H9 (cell line): ENCODE measurements at regions not wholly inside any gene's neighbourhood (a gene's known extent, or its start where the extent isn't known, plus 50 kb on each side); places are given as distances from the start of the nearest gene placed in this dataset.

ENCODE experiments used
- DNase-seq: peaks from one replicate; pipeline ENCODE4 v3.0.0-alpha.2; 2017
- H2AFZ ChIP-seq: one replicate; pipeline ENCODE4 v1.6.1; 2013; ENCODE audit warnings: mild to moderate bottlenecking, low read length, control low read depth, moderate library complexity
- H2AK5ac ChIP-seq: 2 replicates; pipeline ENCODE4 v1.6.1; 2013; ENCODE audit warnings: low read length, control low read depth, mixed read lengths; ENCODE audit not compliant: insufficient read length
- H2BK120ac ChIP-seq: one replicate; pipeline ENCODE4 v1.6.1; 2013; ENCODE audit warnings: low read depth, mild to moderate bottlenecking, low read length, control low read depth, inconsistent platforms; ENCODE audit not compliant: poor library complexity, severe bottlenecking
- H2BK12ac ChIP-seq: 2 replicates; pipeline ENCODE4 v1.6.1; 2013; ENCODE audit warnings: low read length, control low read depth, mixed read lengths, low read depth; ENCODE audit not compliant: insufficient read length
- H2BK15ac ChIP-seq: 2 replicates; pipeline ENCODE4 v1.6.1; 2013; ENCODE audit warnings: low read depth, low read length, control low read depth
- H2BK20ac ChIP-seq: one replicate; pipeline ENCODE4 v1.6.1; 2013; ENCODE audit warnings: low read depth, mild to moderate bottlenecking, low read length, control low read depth, inconsistent platforms; ENCODE audit not compliant: poor library complexity, severe bottlenecking
- H2BK5ac ChIP-seq: 2 replicates; pipeline ENCODE4 v1.6.1; 2013; ENCODE audit warnings: low read length, control low read depth, mixed read lengths; ENCODE audit not compliant: insufficient read length
- H3K14ac ChIP-seq: 2 replicates; pipeline ENCODE4 v1.6.1; 2013; ENCODE audit warnings: low read length, control low read depth; ENCODE audit not compliant: insufficient read depth
- H3K18ac ChIP-seq: 2 replicates; pipeline ENCODE4 v1.6.1; 2013; ENCODE audit warnings: low read depth, mild to moderate bottlenecking, mixed read lengths, low read length, control low read depth; ENCODE audit not compliant: insufficient read length
- H3K23ac ChIP-seq: 2 replicates; pipeline ENCODE4 v1.6.1; 2013; ENCODE audit warnings: low read length, control low read depth, mixed read lengths, low read depth; ENCODE audit not compliant: insufficient read length
- H3K23me2 ChIP-seq: 2 replicates; pipeline ENCODE4 v1.6.1; 2013; ENCODE audit warnings: low read depth, mild to moderate bottlenecking, mixed read lengths, low read length, control low read depth; ENCODE audit not compliant: insufficient read length, poor library complexity, severe bottlenecking
- H3K27ac ChIP-seq: 2 replicates; pipeline ENCODE4 v1.5.1; 2013; ENCODE audit warnings: low read length, control low read depth, mixed read lengths, low read depth; ENCODE audit not compliant: insufficient read length
- H3K27me3 ChIP-seq: 2 replicates; pipeline ENCODE4 v1.6.1; 2013; ENCODE audit warnings: low read length, control low read depth, inconsistent platforms; ENCODE audit not compliant: insufficient read depth
- H3K4ac ChIP-seq: 2 replicates; pipeline ENCODE4 v1.6.1; 2013; ENCODE audit warnings: low read depth, mild to moderate bottlenecking, control low read depth, inconsistent platforms, low read length, moderate library complexity
- H3K4me1 ChIP-seq: 2 replicates; pipeline ENCODE4 v1.6.1; 2013; ENCODE audit warnings: low read length, control low read depth, inconsistent platforms; ENCODE audit not compliant: insufficient read depth
- H3K4me2 ChIP-seq: 2 replicates; pipeline ENCODE4 v1.6.1; 2013; ENCODE audit warnings: low read length, control low read depth, mixed read lengths; ENCODE audit not compliant: insufficient read length, insufficient read depth
- H3K56ac ChIP-seq: 2 replicates; pipeline ENCODE4 v1.6.1; 2013; ENCODE audit warnings: low read depth, mild to moderate bottlenecking, mixed read lengths, low read length, control low read depth; ENCODE audit not compliant: insufficient read length
- H3K79me1 ChIP-seq: 2 replicates; pipeline ENCODE4 v1.6.1; 2013; ENCODE audit warnings: low read depth, mild to moderate bottlenecking, moderate library complexity, low read length, control low read depth, inconsistent platforms; ENCODE audit not compliant: insufficient read depth, poor library complexity, severe bottlenecking
- H3K79me2 ChIP-seq: 2 replicates; pipeline ENCODE4 v1.6.1; 2013; ENCODE audit warnings: low read length, control low read depth, inconsistent platforms; ENCODE audit not compliant: insufficient read depth
- H3K9ac ChIP-seq: 2 replicates; pipeline ENCODE4 v1.6.1; 2013; ENCODE audit warnings: low read length, control low read depth, mixed read lengths; ENCODE audit not compliant: insufficient read length; ENCODE audit errors: extremely low read depth
- H3K9me3 ChIP-seq: one replicate; pipeline ENCODE4 v1.6.1; 2013; ENCODE audit warnings: low read depth, low read length, inconsistent platforms; ENCODE audit not compliant: control insufficient read depth
- H3T11ph ChIP-seq: one replicate; pipeline ENCODE4 v1.6.1; 2013; ENCODE audit warnings: mild to moderate bottlenecking, low read length, control low read depth, inconsistent platforms
- H4K20me1 ChIP-seq: one replicate; pipeline ENCODE4 v1.6.1; 2013; ENCODE audit not compliant: control insufficient read depth, insufficient read length, insufficient read depth
- H4K5ac ChIP-seq: 2 replicates; pipeline ENCODE4 v1.6.1; 2013; ENCODE audit warnings: low read depth, mild to moderate bottlenecking, mixed read lengths, low read length, control low read depth; ENCODE audit not compliant: insufficient read length
- H4K8ac ChIP-seq: replicated peaks from 2 replicates; pipeline ENCODE4 v1.6.1; 2013; ENCODE audit warnings: low read length, control low read depth, mixed read lengths, low read depth; ENCODE audit not compliant: insufficient read length
- H4K91ac ChIP-seq: 2 replicates; pipeline ENCODE4 v1.6.1; 2013; ENCODE audit warnings: low read depth, mild to moderate bottlenecking, moderate library complexity, mixed read lengths, low read length, control low read depth; ENCODE audit not compliant: insufficient read length
- H3K27ac Mint-ChIP-seq, 3 experiments: 2 replicates in 2 of 3; 3 replicates in 1 of 3; pipeline ENCODE4 v1.8.0; 2020 to 2021; ENCODE audit warnings: mixed read lengths in 3 of 3, mild to moderate bottlenecking in 1 of 3, moderate library complexity in 1 of 3
- H3K27me3 Mint-ChIP-seq: 2 replicates; pipeline ENCODE4 v1.8.0; 2021; ENCODE audit warnings: low read depth, mild to moderate bottlenecking, moderate library complexity, mixed read lengths
- H3K36me3 Mint-ChIP-seq, 3 experiments: 2 replicates in 2 of 3; 3 replicates in 1 of 3; pipeline ENCODE4 v1.8.0; 2020 to 2021; ENCODE audit warnings: low read depth in 3 of 3, mixed read lengths in 3 of 3; ENCODE audit not compliant: insufficient read depth in 1 of 3
- H3K4me1 Mint-ChIP-seq, 2 experiments: 2 replicates each; pipeline ENCODE4 v1.8.0; 2020; ENCODE audit warnings: mixed read lengths in 2 of 2
- H3K4me3 Mint-ChIP-seq, 2 experiments: 2 replicates in 1 of 2; 3 replicates in 1 of 2; pipeline ENCODE4 v1.8.0; 2020 to 2021; ENCODE audit warnings: mild to moderate bottlenecking in 2 of 2, mixed read lengths in 2 of 2, moderate library complexity in 1 of 2
- H3K9me3 Mint-ChIP-seq, 2 experiments: 2 replicates in 1 of 2; 3 replicates in 1 of 2; pipeline ENCODE4 v1.8.0; 2020; ENCODE audit warnings: mild to moderate bottlenecking in 2 of 2, mixed read lengths in 2 of 2, moderate library complexity in 1 of 2
- WGBS: extraction: QIAGEN DNeasy Blood & Tissue Kit; methylation state at CpG from one replicate; pipeline ENCODE4 v1.1.7; 2013; ENCODE audit warnings: missing lambda C conversion rate, low lambda C conversion rate, mixed read lengths; ENCODE audit not compliant: insufficient read length; ENCODE audit errors: extremely low coverage; 5-methylcytosine and 5-hydroxymethylcytosine counted together
- TF ChIP-seq, protein P1 (sequence below): fragments of 200-600 bp; sonication (generic); conservative IDR thresholded peaks from 3 replicates; pipeline ENCODE4 v1.8.0; 2021; ENCODE audit warnings: antibody characterized with exemption, mild to moderate bottlenecking

DNA sequence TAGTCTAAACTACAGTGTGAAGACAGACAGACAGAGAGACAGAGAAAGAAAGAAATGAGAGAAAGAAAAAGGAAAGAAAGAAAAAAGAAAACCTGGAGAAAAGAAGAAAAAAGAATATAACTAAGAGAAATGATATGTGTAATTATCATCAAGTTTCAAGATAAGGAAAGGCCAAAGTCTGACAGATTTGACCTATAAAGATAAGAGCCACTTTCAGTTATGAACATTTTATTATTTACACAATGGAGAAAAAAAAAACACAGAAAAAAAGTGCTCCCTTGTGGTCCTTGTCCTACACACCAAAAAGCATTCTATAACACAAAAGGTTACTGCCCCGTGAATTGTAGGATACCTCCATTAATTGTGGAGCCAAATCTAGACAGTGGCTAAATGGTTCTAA lies 937.2 kb upstream of the DDX18 start:
- Histone ChIP-seq H3K18ac (no peak overlapping the region), H3K9me3 (no peaks in the 10 kb centered on the region), H4K20me1 (no peaks in the 10 kb centered on the region), H3K27me3 (no peaks in the 10 kb centered on the region), H2AFZ (no peak overlapping the region), H3T11ph (no peak overlapping the region), H2AK5ac (no peak overlapping the region), H4K8ac (no peak overlapping the region), H2BK20ac (no peak overlapping the region), H3K23ac (no peak overlapping the region), H2BK5ac (no peak overlapping the region), H3K4me1 (no peaks in the 10 kb centered on the region), H2BK120ac (no peak overlapping the region), H3K79me1 (no peaks in the 10 kb centered on the region), H3K4me2 (no peak overlapping the region), H3K9ac (no peak overlapping the region), H2BK15ac (no peak overlapping the region), H4K91ac (no peak overlapping the region), H3K79me2 (no peaks in the 10 kb centered on the region), H3K56ac (no peak overlapping the region), H2BK12ac (no peak overlapping the region), H3K23me2 (no peaks in the 10 kb centered on the region), H3K27ac (no peak overlapping the region), H3K14ac (no peak overlapping the region), H4K5ac (no peak overlapping the region), H3K4ac (no peak overlapping the region)
- TF ChIP-seq, protein P1, sequence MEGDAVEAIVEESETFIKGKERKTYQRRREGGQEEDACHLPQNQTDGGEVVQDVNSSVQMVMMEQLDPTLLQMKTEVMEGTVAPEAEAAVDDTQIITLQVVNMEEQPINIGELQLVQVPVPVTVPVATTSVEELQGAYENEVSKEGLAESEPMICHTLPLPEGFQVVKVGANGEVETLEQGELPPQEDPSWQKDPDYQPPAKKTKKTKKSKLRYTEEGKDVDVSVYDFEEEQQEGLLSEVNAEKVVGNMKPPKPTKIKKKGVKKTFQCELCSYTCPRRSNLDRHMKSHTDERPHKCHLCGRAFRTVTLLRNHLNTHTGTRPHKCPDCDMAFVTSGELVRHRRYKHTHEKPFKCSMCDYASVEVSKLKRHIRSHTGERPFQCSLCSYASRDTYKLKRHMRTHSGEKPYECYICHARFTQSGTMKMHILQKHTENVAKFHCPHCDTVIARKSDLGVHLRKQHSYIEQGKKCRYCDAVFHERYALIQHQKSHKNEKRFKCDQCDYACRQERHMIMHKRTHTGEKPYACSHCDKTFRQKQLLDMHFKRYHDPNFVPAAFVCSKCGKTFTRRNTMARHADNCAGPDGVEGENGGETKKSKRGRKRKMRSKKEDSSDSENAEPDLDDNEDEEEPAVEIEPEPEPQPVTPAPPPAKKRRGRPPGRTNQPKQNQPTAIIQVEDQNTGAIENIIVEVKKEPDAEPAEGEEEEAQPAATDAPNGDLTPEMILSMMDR: no peak
- H3K36me3 Mint-ChIP-seq: peaks cover 2 to 9% (median 5%) of the 10 kb centered on the region in 3 experiments; a peak in 5 of 7 replicates
- H3K27me3 Mint-ChIP-seq: no peaks in the 10 kb centered on the region; the same call in 1 of the 2 replicates
- H3K4me3 Mint-ChIP-seq: no peak overlapping the region
- H3K27ac Mint-ChIP-seq: no peak overlapping the region
- no peaks in the 10 kb centered on the region for H3K4me1 Mint-ChIP-seq
- WGBS: no CpG with 5 or more reads among the region's 1 CpG
- H3K9me3 Mint-ChIP-seq: peaks cover 11 to 12% of the 10 kb centered on the region in 2 experiments; a peak in 4 of 5 replicates
- no peak for DNase-seq
